IMR-90 (cell line): ENCODE measurements at regions not wholly inside any gene's neighbourhood (a gene's known extent, or its start where the extent isn't known, plus 50 kb on each side); places are given as distances from the start of the nearest gene placed in this dataset.
A peak's percentile ranks its signal among the peaks of the same experiment; 100 is the strongest.

Experiments used
- ATAC-seq: fragments of 200-7000 bp; cut with Tn5 transposase; 2 replicates; pipeline ENCODE4 v1.9.1; 2020; ENCODE audit warnings: low read depth, mild to moderate bottlenecking, moderate library complexity
- BruUV-seq: library from RNA; stranded (reverse); fragments of 400-500 nt; replicated peaks from 2 replicates; lab custom pipeline; 2021; lab: Mats Ljungman, UMichigan
- CTCF ChIA-PET: fragments of 300-600 bp; formaldehyde crosslinking; extraction: SDS; loops from one replicate; lab custom pipeline; 2021; ENCODE audit warnings: antibody characterized with exemption; lab: Yijun Ruan, JAX
- POLR2A ChIA-PET: fragments of 300-600 bp; sonication (Branson Sonifier 250); formaldehyde crosslinking; loops from one replicate; lab custom pipeline; 2022; ENCODE audit warnings: antibody characterized with exemption; ENCODE audit not compliant: unreplicated experiment; lab: Charles Lee
- DNase-seq: peaks from one replicate; pipeline ENCODE4 v3.0.0; 2013
- H2AFZ ChIP-seq: replicated peaks from 2 replicates; pipeline ENCODE3; 2013; ENCODE audit warnings: low read length, mild to moderate bottlenecking; ENCODE audit not compliant: poor library complexity
- H2AK5ac ChIP-seq: 2 replicates; pipeline ENCODE4 v1.6.1; 2013; ENCODE audit warnings: low read depth, low read length, inconsistent platforms
- H2AK9ac ChIP-seq: replicated peaks from 2 replicates; pipeline ENCODE3; 2013; ENCODE audit warnings: mild to moderate bottlenecking, low read depth, low read length, moderate library complexity; ENCODE audit not compliant: poor library complexity
- H2BK120ac ChIP-seq: 2 replicates; pipeline ENCODE4 v1.6.1; 2013; ENCODE audit warnings: low read depth, low read length, inconsistent platforms
- H2BK15ac ChIP-seq: 3 replicates; pipeline ENCODE4 v1.6.1; 2013; ENCODE audit warnings: low read depth, low read length, inconsistent platforms
- H2BK20ac ChIP-seq: 2 replicates; pipeline ENCODE4 v1.6.1; 2013; ENCODE audit warnings: low read depth, mild to moderate bottlenecking, inconsistent platforms, low read length, moderate library complexity
- H2BK5ac ChIP-seq: 2 replicates; pipeline ENCODE4 v1.6.1; 2013; ENCODE audit warnings: mild to moderate bottlenecking, low read depth, low read length, inconsistent platforms; ENCODE audit not compliant: poor library complexity, severe bottlenecking
- H3K14ac ChIP-seq: replicated peaks from 2 replicates; pipeline ENCODE4 v1.6.1; 2013; ENCODE audit warnings: low read depth, low read length, inconsistent platforms
- H3K18ac ChIP-seq: 2 replicates; pipeline ENCODE4 v1.6.1; 2013; ENCODE audit warnings: low read depth, low read length, control low read depth
- H3K23ac ChIP-seq: 2 replicates; pipeline ENCODE4 v1.6.1; 2013; ENCODE audit warnings: low read depth, low read length, inconsistent platforms
- H3K27ac ChIP-seq: 2 replicates; pipeline ENCODE4 v1.5.1; 2013; ENCODE audit warnings: mild to moderate bottlenecking, control low read depth, low read length; ENCODE audit not compliant: insufficient read depth
- H3K27me3 ChIP-seq: 2 replicates; pipeline ENCODE4 v1.6.1; 2013; ENCODE audit warnings: low read length; ENCODE audit not compliant: control insufficient read depth, insufficient read depth
- H3K36me3 ChIP-seq: 2 replicates; pipeline ENCODE4 v1.6.1; 2013; ENCODE audit warnings: low read length, mixed read lengths; ENCODE audit not compliant: control insufficient read depth, insufficient read depth
- H3K4ac ChIP-seq: 2 replicates; pipeline ENCODE4 v1.6.1; 2013; ENCODE audit warnings: low read depth, low read length, inconsistent platforms
- H3K4me1 ChIP-seq: 2 replicates; pipeline ENCODE4 v1.6.1; 2013; ENCODE audit warnings: low read length, mixed read lengths; ENCODE audit not compliant: control insufficient read depth, insufficient read depth
- H3K4me2 ChIP-seq: 2 replicates; pipeline ENCODE4 v1.6.1; 2013; ENCODE audit warnings: low read depth, mild to moderate bottlenecking, control low read depth, low read length, moderate library complexity
- H3K4me3 ChIP-seq: 2 replicates; pipeline ENCODE4 v1.5.1; 2013; ENCODE audit warnings: low read depth, mild to moderate bottlenecking, control low read depth, low read length, moderate library complexity; ENCODE audit not compliant: insufficient read depth
- H3K56ac ChIP-seq: 2 replicates; pipeline ENCODE4 v1.6.1; 2013; ENCODE audit warnings: low read length, inconsistent platforms; ENCODE audit not compliant: insufficient read depth; ENCODE audit errors: extremely low read depth
- H3K79me1 ChIP-seq, 2 experiments: 2 replicates each; pipeline ENCODE4 v1.6.1; 2013; ENCODE audit warnings: low read length in 2 of 2, inconsistent platforms in 1 of 2, low read depth in 1 of 2
- H3K9ac ChIP-seq: 2 replicates; pipeline ENCODE4 v1.6.1; 2013; ENCODE audit warnings: low read depth, low read length, control low read depth
- H3K9me1 ChIP-seq: 2 replicates; pipeline ENCODE4 v1.6.1; 2013; ENCODE audit warnings: low read length, inconsistent platforms; ENCODE audit not compliant: insufficient read depth
- H3K9me3 ChIP-seq: 2 replicates; pipeline ENCODE4 v1.6.1; 2013; ENCODE audit warnings: low read length; ENCODE audit not compliant: control insufficient read depth, insufficient read depth
- H4K20me1 ChIP-seq: 2 replicates; pipeline ENCODE4 v1.6.1; 2013; ENCODE audit warnings: low read length, inconsistent platforms; ENCODE audit not compliant: insufficient read depth
- H4K5ac ChIP-seq: 2 replicates; pipeline ENCODE4 v1.6.1; 2013; ENCODE audit warnings: mild to moderate bottlenecking, low read depth, low read length, control low read depth
- H4K8ac ChIP-seq, 2 experiments: 2 replicates each; pipeline ENCODE4 v1.6.1; 2013; ENCODE audit warnings: low read depth in 2 of 2, low read length in 2 of 2, control low read depth in 1 of 2, inconsistent platforms in 1 of 2
- H4K91ac ChIP-seq: 2 replicates; pipeline ENCODE4 v1.6.1; 2013; ENCODE audit warnings: low read depth, low read length, inconsistent platforms; ENCODE audit not compliant: insufficient read depth
- BHLHE40 ChIP-seq: fragments of 150-350 bp; IDR thresholded peaks from 2 replicates; pipeline ENCODE4 v1.6.1; 2016; ENCODE audit warnings: mild to moderate bottlenecking, low read depth, low read length
- CEBPB ChIP-seq: IDR thresholded peaks from 2 replicates; pipeline ENCODE4 v1.6.1; 2012; ENCODE audit warnings: low read depth, low read length, improper control_type of control experiment
- CHD1 ChIP-seq: IDR thresholded peaks from 2 replicates; pipeline ENCODE4 v1.6.1; 2012; ENCODE audit warnings: low read depth, low read length, improper control_type of control experiment
- FOS ChIP-seq: fragments of 150-350 bp; IDR thresholded peaks from 2 replicates; pipeline ENCODE4 v1.6.1; 2016; ENCODE audit warnings: low read depth, low read length
- MAFK ChIP-seq: IDR thresholded peaks from 2 replicates; pipeline ENCODE4 v1.6.1; 2012; ENCODE audit warnings: low read depth, low read length, improper control_type of control experiment
- MXI1 ChIP-seq: IDR thresholded peaks from 2 replicates; pipeline ENCODE4 v1.6.1; 2012; ENCODE audit warnings: low read depth, mild to moderate bottlenecking, low read length, moderate library complexity, borderline replicate concordance
- POLR2A ChIP-seq: IDR thresholded peaks from 2 replicates; pipeline ENCODE4 v1.6.1; 2012; ENCODE audit warnings: mild to moderate bottlenecking, low read depth, low read length
- RAD21 ChIP-seq: IDR thresholded peaks from 2 replicates; pipeline ENCODE4 v1.6.1; 2012; ENCODE audit warnings: low read length, improper control_type of control experiment
- RCOR1 ChIP-seq: IDR thresholded peaks from 2 replicates; pipeline ENCODE4 v1.6.1; 2012; ENCODE audit warnings: mild to moderate bottlenecking, low read length, improper control_type of control experiment; ENCODE audit not compliant: insufficient replicate concordance
- RFX5 ChIP-seq: IDR thresholded peaks from 2 replicates; pipeline ENCODE4 v1.8.0; 2012; ENCODE audit warnings: low read depth, mild to moderate bottlenecking, low read length, moderate library complexity
- WGBS, 2 experiments: methylation state at CpG; one replicate each; pipeline versions ENCODE4 v1.1.5 to v1.1.7; 2013; ENCODE audit warnings: missing lambda C conversion rate in 2 of 2; ENCODE audit not compliant: insufficient read length in 1 of 2; ENCODE audit errors: extremely low coverage in 2 of 2; 5-methylcytosine and 5-hydroxymethylcytosine counted together
- dilution Hi-C: fragments of 300-500 bp; cut with HindIII; formaldehyde crosslinking; loops from one replicate; pipeline ENCODE4 v1.14.3; 2018; ENCODE audit warnings: low sequenced_read_pairs; ENCODE audit not compliant: unreplicated experiment
- in situ Hi-C: fragments of 300-500 bp; cut with MboI; formaldehyde crosslinking; loops from 3 replicates; pipeline ENCODE4 v1.14.3; 2019; ENCODE audit warnings: low sequenced_read_pairs, inconsistent platforms, mixed read lengths
- intact Hi-C: fragments of 100-400 bp; cut with micrococcal nuclease; formaldehyde crosslinking; loops from 2 replicates; pipeline ENCODE4 v1.10.0; 2022
- TF ChIP-seq, protein P1 (sequence below): fragments of 150-350 bp; IDR thresholded peaks from 2 replicates; pipeline ENCODE4 v1.6.1; 2017; ENCODE audit warnings: mild to moderate bottlenecking, antibody characterized with exemption, low read length, low read depth
- TF ChIP-seq, protein P2 (sequence below): conservative IDR thresholded peaks from 2 replicates; pipeline ENCODE4 v1.5.1; 2012; ENCODE audit warnings: mild to moderate bottlenecking, low read depth, low read length, improper control_type of control experiment
- TF ChIP-seq, protein P3 (sequence below): fragments of 150-350 bp; IDR thresholded peaks from 2 replicates; pipeline ENCODE4 v1.6.1; 2016; ENCODE audit warnings: low read depth, mild to moderate bottlenecking, low read length, moderate library complexity, borderline replicate concordance

DNA sequence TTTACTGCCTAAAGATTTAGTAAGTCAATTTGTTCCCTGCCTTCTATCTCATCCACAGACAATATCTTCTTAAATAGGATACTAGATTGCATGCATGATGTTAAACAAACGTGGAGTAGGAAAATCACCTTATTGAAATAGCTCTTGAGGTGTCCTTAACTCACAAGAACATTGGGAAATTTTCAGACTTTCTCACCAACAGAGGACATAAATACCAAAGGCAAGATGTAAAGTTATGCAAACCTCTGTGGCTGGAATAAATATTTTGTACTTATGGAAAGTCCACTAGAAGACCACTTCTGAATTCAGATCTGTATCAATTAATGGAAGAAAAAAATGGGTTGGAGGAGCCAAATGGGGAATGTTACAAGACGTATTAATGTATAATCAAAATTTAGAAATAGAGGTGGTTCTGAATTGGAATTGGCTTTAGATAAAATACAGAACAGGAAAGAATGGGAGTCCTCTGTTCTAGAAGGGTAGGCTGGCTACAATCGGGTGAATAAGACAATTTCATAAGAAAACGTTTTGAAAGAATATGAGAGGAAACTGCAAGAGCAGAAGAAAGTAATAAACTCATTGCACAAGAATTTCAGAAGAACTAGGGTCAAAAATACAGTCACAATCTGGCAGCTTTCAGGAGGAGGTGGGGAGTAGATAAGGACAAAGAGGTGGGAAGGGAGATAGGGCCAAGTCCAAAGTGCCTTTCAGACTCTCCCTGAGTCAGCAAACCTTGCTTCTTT lies 69.3 kb upstream of the FN1 start (continued):
- TF ChIP-seq FOS, result 0 out of 2 replicates have a peak, but pooled peaks have one; percentile 9

DNA sequence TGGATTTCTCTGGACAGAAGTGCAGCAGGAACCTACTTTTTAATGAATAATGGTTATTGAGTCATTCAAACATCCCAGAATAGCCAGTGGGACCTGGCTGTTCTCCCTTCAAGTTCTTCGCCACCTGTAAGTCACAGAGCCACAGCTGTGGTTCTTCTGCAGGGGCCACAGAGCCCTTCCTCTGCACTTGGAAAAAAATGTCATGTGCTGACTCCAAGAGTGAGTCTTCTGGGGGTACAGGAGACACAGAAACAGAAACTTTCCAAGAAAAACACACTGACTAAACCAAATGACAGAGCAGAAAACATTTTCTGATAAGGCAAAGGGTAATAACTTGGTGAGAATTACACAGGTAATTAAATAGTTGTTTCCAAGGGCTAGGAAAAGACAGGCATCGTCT lies 68.7 kb upstream of the FN1 start:
- Histone ChIP-seq H2AK5ac (no peak overlapping the region), H3K9me1 (no peaks in the 10 kb centered on the region), H3K27ac (no peak overlapping the region), H4K91ac (no peak overlapping the region), H3K4me2 (no peak overlapping the region), H3K9ac (no peak overlapping the region), H3K79me1 (no peaks in the 10 kb centered on the region), H4K8ac (no peak overlapping the region; a peak in 1 of 4 replicates), H2AFZ (no peak overlapping the region), H3K36me3 (no peaks in the 10 kb centered on the region), H3K18ac (peak overlapping the region; percentile 62; the same call in 1 of the 2 replicates), H3K56ac (no peak overlapping the region), H3K4ac (no peak overlapping the region; the same call in 1 of the 2 replicates), H4K20me1 (no peaks in the 10 kb centered on the region), H3K27me3 (no peaks in the 10 kb centered on the region), H2BK15ac (no peak overlapping the region), H2BK5ac (peak overlapping the region; percentile 39), H3K9me3 (no peaks in the 10 kb centered on the region), H3K14ac (no peak overlapping the region), H4K5ac (peak overlapping the region; percentile 72), H2AK9ac (no peak overlapping the region), H3K4me3 (no peak overlapping the region), H2BK120ac (no peak overlapping the region), H2BK20ac (no peak overlapping the region), H3K23ac (no peak overlapping the region), H3K4me1 (peaks cover 10% of the 10 kb centered on the region)
- dilution Hi-C loops (no loop called here), intact Hi-C loops (loop anchor here (5.0 kb wide), 1 partner anchor 37 kb away; no protein-coding TSS in a partner anchor), in situ Hi-C loops (no loop called here)
- ATAC-seq (no peak), DNase-seq (no peak)
- BruUV-seq, result no TSS peak
- WGBS, 2 experiments, result no CpG with 5 or more reads among the region's 2 CpGs
- ChIA-PET POLR2A (no interaction called here), CTCF (no interaction called here)
- TF ChIP-seq CHD1 (no peak), CEBPB (no peak), RFX5 (no peak), BHLHE40 (no peak), MXI1 (no peak), POLR2A (no peak), RAD21 (no peak), FOS (no peak), MAFK (no peak), RCOR1 (no peak)
- TF ChIP-seq, protein P1, sequence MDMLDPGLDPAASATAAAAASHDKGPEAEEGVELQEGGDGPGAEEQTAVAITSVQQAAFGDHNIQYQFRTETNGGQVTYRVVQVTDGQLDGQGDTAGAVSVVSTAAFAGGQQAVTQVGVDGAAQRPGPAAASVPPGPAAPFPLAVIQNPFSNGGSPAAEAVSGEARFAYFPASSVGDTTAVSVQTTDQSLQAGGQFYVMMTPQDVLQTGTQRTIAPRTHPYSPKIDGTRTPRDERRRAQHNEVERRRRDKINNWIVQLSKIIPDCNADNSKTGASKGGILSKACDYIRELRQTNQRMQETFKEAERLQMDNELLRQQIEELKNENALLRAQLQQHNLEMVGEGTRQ, result no peak
- TF ChIP-seq, protein P2, sequence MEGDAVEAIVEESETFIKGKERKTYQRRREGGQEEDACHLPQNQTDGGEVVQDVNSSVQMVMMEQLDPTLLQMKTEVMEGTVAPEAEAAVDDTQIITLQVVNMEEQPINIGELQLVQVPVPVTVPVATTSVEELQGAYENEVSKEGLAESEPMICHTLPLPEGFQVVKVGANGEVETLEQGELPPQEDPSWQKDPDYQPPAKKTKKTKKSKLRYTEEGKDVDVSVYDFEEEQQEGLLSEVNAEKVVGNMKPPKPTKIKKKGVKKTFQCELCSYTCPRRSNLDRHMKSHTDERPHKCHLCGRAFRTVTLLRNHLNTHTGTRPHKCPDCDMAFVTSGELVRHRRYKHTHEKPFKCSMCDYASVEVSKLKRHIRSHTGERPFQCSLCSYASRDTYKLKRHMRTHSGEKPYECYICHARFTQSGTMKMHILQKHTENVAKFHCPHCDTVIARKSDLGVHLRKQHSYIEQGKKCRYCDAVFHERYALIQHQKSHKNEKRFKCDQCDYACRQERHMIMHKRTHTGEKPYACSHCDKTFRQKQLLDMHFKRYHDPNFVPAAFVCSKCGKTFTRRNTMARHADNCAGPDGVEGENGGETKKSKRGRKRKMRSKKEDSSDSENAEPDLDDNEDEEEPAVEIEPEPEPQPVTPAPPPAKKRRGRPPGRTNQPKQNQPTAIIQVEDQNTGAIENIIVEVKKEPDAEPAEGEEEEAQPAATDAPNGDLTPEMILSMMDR, result no peak
- TF ChIP-seq, protein P3, sequence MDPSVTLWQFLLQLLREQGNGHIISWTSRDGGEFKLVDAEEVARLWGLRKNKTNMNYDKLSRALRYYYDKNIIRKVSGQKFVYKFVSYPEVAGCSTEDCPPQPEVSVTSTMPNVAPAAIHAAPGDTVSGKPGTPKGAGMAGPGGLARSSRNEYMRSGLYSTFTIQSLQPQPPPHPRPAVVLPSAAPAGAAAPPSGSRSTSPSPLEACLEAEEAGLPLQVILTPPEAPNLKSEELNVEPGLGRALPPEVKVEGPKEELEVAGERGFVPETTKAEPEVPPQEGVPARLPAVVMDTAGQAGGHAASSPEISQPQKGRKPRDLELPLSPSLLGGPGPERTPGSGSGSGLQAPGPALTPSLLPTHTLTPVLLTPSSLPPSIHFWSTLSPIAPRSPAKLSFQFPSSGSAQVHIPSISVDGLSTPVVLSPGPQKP, result no peak
